Gastrocnemius medialis (tissue), 4 donors: ENCODE measurements at regions not wholly inside any gene's neighbourhood (a gene's known extent, or its start where the extent isn't known, plus 50 kb on each side); places are given as distances from the start of the nearest gene placed in this dataset.

Experiments
- POLR2A ChIP-seq, 2 donors: fragments of 450-650 bp; IDR thresholded peaks; one replicate each; pipeline ENCODE4 v1.6.1; 2017; ENCODE audit warnings: antibody characterized with exemption in 2 of 2, mild to moderate bottlenecking in 2 of 2, moderate library complexity in 2 of 2
- TF ChIP-seq, protein P1 (sequence below), 5 experiments: fragments of 450-650 bp in 3 of 5; fragments of 200-600 bp in 2 of 5; sonication (generic) in 2 of 5; IDR thresholded peaks in 4 of 5; conservative IDR thresholded peaks in 1 of 5; 1 replicate in 4 of 5; 2 replicates in 1 of 5; pipeline ENCODE4 v1.5.1; 2016 to 2019; ENCODE audit warnings: antibody characterized with exemption in 5 of 5, mild to moderate bottlenecking in 3 of 5, moderate library complexity in 3 of 5

DNA sequence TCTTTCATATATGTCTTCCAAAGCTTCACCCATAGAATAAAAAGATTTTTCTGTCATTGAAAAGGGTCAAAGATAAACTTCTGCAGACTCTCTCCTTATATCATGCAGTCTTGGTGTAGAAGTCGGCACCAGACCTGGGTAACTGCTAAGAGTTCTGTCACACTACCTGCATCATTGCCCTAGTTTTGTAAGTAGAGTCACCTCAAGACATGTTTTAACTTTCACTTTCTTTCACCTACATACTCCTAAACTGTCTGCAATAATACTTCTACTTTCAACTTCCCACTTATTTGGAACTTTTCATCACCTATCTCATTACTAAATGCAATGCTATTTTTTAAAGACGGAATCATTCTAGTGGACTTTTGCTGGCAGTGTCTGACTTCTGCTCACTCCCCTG lies 475.6 kb upstream of the VRK2 start:
- TF ChIP-seq POLR2A (IDR thresholded peaks at IDR 0.05) = no peak
- TF ChIP-seq, protein P1, sequence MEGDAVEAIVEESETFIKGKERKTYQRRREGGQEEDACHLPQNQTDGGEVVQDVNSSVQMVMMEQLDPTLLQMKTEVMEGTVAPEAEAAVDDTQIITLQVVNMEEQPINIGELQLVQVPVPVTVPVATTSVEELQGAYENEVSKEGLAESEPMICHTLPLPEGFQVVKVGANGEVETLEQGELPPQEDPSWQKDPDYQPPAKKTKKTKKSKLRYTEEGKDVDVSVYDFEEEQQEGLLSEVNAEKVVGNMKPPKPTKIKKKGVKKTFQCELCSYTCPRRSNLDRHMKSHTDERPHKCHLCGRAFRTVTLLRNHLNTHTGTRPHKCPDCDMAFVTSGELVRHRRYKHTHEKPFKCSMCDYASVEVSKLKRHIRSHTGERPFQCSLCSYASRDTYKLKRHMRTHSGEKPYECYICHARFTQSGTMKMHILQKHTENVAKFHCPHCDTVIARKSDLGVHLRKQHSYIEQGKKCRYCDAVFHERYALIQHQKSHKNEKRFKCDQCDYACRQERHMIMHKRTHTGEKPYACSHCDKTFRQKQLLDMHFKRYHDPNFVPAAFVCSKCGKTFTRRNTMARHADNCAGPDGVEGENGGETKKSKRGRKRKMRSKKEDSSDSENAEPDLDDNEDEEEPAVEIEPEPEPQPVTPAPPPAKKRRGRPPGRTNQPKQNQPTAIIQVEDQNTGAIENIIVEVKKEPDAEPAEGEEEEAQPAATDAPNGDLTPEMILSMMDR (IDR thresholded peaks at IDR 0.05 in 4 of 5, conservative IDR thresholded peaks at IDR 0.05 in 1 of 5) = no peak
